Panc1 (cell line): ENCODE measurements at regions not wholly inside any gene's neighbourhood (a gene's known extent, or its start where the extent isn't known, plus 50 kb on each side); places are given as distances from the start of the nearest gene placed in this dataset.

Experiments used
- ATAC-seq: fragments of 200-7000 bp; cut with Tn5 transposase; 2 replicates; pipeline ENCODE4 v1.9.1; 2020; ENCODE audit warnings: mild to moderate bottlenecking, moderate library complexity
- BruUV-seq: library from RNA; stranded (reverse); fragments of 400-500 nt; replicated peaks from 2 replicates; lab custom pipeline; 2021; lab: Mats Ljungman, UMichigan
- CTCF ChIA-PET: fragments of 300-600 bp; sonication (Branson Sonifier 250); formaldehyde crosslinking; loops from one replicate; lab custom pipeline; 2022; ENCODE audit warnings: antibody characterized with exemption; lab: Charles Lee
- POLR2A ChIA-PET: fragments of 300-600 bp; sonication (Branson Sonifier 250); formaldehyde crosslinking; loops from one replicate; lab custom pipeline; 2022; ENCODE audit warnings: antibody characterized with exemption; lab: Charles Lee
- DNase-seq: peaks from one replicate; pipeline ENCODE4 v3.0.0-alpha.2; 2010; ENCODE audit warnings: low read depth, low spot score
- H3K27ac ChIP-seq: 2 replicates; pipeline ENCODE4 v1.5.1; 2011; ENCODE audit warnings: mild to moderate bottlenecking, low read length, inconsistent platforms
- H3K27me3 ChIP-seq: fragments of 200-500 bp; sonication (Bioruptor generic); 2 replicates; pipeline ENCODE4 v1.6.0; 2014; ENCODE audit warnings: low read length, inconsistent platforms; ENCODE audit not compliant: control insufficient read depth, insufficient read depth
- H3K36me3 ChIP-seq: fragments of 200-500 bp; sonication (Bioruptor generic); 2 replicates; pipeline ENCODE4 v1.5.1; 2014; ENCODE audit warnings: inconsistent platforms, mild to moderate bottlenecking, low read length, moderate library complexity; ENCODE audit not compliant: control insufficient read depth, insufficient read depth
- H3K4me1 ChIP-seq: 2 replicates; pipeline ENCODE4 v1.5.1; 2011; ENCODE audit warnings: inconsistent platforms, mild to moderate bottlenecking, low read length, moderate library complexity; ENCODE audit not compliant: control insufficient read depth, insufficient read depth
- H3K4me3 ChIP-seq, 2 experiments: 2 replicates each; pipeline ENCODE4 v1.5.1; 2011 to 2012; ENCODE audit warnings: low read depth in 2 of 2, low read length in 2 of 2, mild to moderate bottlenecking in 2 of 2, inconsistent platforms in 1 of 2, moderate library complexity in 1 of 2
- H3K9me3 ChIP-seq: fragments of 200-500 bp; sonication (Bioruptor generic); 2 replicates; pipeline ENCODE4 v1.5.1; 2014; ENCODE audit warnings: low read depth, mild to moderate bottlenecking, inconsistent platforms, low read length, moderate library complexity; ENCODE audit not compliant: control insufficient read depth, insufficient read depth
- POLR2AphosphoS5 ChIP-seq: IDR thresholded peaks from 2 replicates; pipeline ENCODE4 v1.6.1; 2012; ENCODE audit warnings: mild to moderate bottlenecking, low read depth, low read length, moderate library complexity
- SIN3A ChIP-seq: IDR thresholded peaks from 2 replicates; pipeline ENCODE4 v1.6.1; 2012; ENCODE audit warnings: low read depth, mild to moderate bottlenecking, low read length, moderate library complexity, borderline replicate concordance; ENCODE audit not compliant: insufficient read depth
- TCF7L2 ChIP-seq: IDR thresholded peaks from 2 replicates; pipeline ENCODE4 v1.6.1; 2011; ENCODE audit warnings: mild to moderate bottlenecking, low read depth, low read length, inconsistent platforms
- in situ Hi-C: cut with HindIII; loops from 2 replicates; pipeline ENCODE4 v1.10.0; 2016; ENCODE audit warnings: low sequenced_read_pairs, low pct_unique_long_range_greater_than_20kb
- intact Hi-C: fragments of 100-400 bp; cut with micrococcal nuclease; formaldehyde crosslinking; loops from one replicate; pipeline ENCODE4 v1.10.0; 2022; ENCODE audit not compliant: unreplicated experiment
- TF ChIP-seq, protein P1 (sequence below): fragments of 450-650 bp; IDR thresholded peaks from 2 replicates; pipeline ENCODE4 v1.5.1; 2017; ENCODE audit warnings: mild to moderate bottlenecking
- TF ChIP-seq, protein P2 (sequence below), 2 experiments: IDR thresholded peaks; 2 replicates each; pipeline ENCODE4 v1.6.1; 2011 to 2012; ENCODE audit warnings: low read depth in 2 of 2, control low read depth in 1 of 2, low read length in 1 of 2, mild to moderate bottlenecking in 1 of 2, moderate library complexity in 1 of 2; ENCODE audit not compliant: insufficient read depth in 1 of 2

DNA sequence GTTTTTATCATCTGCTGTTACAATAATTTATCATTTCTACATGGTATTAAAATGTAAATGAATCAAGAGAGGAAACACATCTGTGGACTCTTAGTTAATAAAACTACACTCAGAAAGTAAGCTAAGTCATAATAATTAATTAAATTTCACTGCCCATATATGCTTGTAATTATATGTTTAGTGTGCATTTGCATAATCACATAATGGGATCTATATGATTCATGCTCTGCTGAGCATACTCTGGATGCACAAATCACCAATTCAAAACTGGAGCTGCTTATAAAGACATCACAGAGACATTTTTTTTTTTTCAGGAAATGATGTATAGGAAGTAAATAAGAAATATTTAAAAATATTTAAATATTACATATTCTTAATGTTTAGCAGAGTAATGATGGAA lies 151.6 kb upstream of the STEAP4 start:
- no peaks in the 10 kb centered on the region for H3K4me1 ChIP-seq
- no peak for ATAC-seq
- ChIA-PET POLR2A (no interaction called here), CTCF (no interaction called here)
- no peaks in the 10 kb centered on the region for H3K27me3 ChIP-seq
- TF ChIP-seq SIN3A (no peak), TCF7L2 (no peak), POLR2AphosphoS5 (no peak)
- TF ChIP-seq, protein P1, sequence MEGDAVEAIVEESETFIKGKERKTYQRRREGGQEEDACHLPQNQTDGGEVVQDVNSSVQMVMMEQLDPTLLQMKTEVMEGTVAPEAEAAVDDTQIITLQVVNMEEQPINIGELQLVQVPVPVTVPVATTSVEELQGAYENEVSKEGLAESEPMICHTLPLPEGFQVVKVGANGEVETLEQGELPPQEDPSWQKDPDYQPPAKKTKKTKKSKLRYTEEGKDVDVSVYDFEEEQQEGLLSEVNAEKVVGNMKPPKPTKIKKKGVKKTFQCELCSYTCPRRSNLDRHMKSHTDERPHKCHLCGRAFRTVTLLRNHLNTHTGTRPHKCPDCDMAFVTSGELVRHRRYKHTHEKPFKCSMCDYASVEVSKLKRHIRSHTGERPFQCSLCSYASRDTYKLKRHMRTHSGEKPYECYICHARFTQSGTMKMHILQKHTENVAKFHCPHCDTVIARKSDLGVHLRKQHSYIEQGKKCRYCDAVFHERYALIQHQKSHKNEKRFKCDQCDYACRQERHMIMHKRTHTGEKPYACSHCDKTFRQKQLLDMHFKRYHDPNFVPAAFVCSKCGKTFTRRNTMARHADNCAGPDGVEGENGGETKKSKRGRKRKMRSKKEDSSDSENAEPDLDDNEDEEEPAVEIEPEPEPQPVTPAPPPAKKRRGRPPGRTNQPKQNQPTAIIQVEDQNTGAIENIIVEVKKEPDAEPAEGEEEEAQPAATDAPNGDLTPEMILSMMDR = no peak
- in situ Hi-C loops (no loop called here), intact Hi-C loops (no loop called here)
- no peaks in the 10 kb centered on the region for H3K9me3 ChIP-seq
- H3K36me3 ChIP-seq = no peaks in the 10 kb centered on the region; the same call in 1 of the 2 replicates
- no peak overlapping the region for H3K27ac ChIP-seq
- DNase-seq = no peak
- H3K4me3 ChIP-seq = no peak overlapping the region
- BruUV-seq = no TSS peak

DNA sequence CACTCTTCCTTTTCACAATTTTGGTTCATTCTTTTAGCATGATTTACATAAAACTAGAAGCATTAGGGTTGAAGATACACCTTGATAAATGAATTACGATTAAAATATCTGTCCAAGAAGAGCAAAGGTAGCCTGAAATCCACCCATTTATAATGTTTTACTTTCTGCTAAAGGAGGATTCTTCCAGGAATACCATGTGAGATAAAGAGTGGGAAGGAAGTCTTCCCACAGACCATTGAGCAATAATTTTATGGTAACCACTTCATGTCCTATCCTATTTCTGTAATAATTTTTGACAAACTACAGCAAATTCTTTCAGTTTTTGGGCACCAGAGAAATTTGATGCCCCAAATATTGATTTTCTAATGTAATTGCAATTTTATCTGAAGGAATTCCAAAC lies 150.6 kb upstream of the STEAP4 start:
- ATAC-seq (no peak), DNase-seq (no peak)
- intact Hi-C loops = no loop called here
- no peak overlapping the region for H3K4me3 ChIP-seq
- H3K9me3 ChIP-seq = no peaks in the 10 kb centered on the region
- ChIA-PET CTCF (no interaction called here), POLR2A (no interaction called here)
- BruUV-seq = no TSS peak
- TF ChIP-seq, protein P1 = no peak
- TF ChIP-seq, protein P2, sequence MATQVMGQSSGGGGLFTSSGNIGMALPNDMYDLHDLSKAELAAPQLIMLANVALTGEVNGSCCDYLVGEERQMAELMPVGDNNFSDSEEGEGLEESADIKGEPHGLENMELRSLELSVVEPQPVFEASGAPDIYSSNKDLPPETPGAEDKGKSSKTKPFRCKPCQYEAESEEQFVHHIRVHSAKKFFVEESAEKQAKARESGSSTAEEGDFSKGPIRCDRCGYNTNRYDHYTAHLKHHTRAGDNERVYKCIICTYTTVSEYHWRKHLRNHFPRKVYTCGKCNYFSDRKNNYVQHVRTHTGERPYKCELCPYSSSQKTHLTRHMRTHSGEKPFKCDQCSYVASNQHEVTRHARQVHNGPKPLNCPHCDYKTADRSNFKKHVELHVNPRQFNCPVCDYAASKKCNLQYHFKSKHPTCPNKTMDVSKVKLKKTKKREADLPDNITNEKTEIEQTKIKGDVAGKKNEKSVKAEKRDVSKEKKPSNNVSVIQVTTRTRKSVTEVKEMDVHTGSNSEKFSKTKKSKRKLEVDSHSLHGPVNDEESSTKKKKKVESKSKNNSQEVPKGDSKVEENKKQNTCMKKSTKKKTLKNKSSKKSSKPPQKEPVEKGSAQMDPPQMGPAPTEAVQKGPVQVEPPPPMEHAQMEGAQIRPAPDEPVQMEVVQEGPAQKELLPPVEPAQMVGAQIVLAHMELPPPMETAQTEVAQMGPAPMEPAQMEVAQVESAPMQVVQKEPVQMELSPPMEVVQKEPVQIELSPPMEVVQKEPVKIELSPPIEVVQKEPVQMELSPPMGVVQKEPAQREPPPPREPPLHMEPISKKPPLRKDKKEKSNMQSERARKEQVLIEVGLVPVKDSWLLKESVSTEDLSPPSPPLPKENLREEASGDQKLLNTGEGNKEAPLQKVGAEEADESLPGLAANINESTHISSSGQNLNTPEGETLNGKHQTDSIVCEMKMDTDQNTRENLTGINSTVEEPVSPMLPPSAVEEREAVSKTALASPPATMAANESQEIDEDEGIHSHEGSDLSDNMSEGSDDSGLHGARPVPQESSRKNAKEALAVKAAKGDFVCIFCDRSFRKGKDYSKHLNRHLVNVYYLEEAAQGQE (IDR thresholded peaks at IDR 0.05; ENCODE audit: insufficient read depth in 1 of 2, low read depth in 2 of 2, low read length in 1 of 2) = no peak
- TF ChIP-seq TCF7L2 (no peak), POLR2AphosphoS5 (no peak), SIN3A (no peak)
- in situ Hi-C loops = no loop called here
- no peak overlapping the region for H3K27ac ChIP-seq
- no peaks in the 10 kb centered on the region for H3K27me3 ChIP-seq
- H3K36me3 ChIP-seq = no peaks in the 10 kb centered on the region; the same call in 1 of the 2 replicates
- H3K4me1 ChIP-seq = no peaks in the 10 kb centered on the region
